ENCODE measurements at regions not wholly inside any gene's neighbourhood (a gene's known extent, or its start where the extent isn't known, plus 50 kb on each side); places are given as distances from the start of the nearest gene placed in this dataset.

DNA sequence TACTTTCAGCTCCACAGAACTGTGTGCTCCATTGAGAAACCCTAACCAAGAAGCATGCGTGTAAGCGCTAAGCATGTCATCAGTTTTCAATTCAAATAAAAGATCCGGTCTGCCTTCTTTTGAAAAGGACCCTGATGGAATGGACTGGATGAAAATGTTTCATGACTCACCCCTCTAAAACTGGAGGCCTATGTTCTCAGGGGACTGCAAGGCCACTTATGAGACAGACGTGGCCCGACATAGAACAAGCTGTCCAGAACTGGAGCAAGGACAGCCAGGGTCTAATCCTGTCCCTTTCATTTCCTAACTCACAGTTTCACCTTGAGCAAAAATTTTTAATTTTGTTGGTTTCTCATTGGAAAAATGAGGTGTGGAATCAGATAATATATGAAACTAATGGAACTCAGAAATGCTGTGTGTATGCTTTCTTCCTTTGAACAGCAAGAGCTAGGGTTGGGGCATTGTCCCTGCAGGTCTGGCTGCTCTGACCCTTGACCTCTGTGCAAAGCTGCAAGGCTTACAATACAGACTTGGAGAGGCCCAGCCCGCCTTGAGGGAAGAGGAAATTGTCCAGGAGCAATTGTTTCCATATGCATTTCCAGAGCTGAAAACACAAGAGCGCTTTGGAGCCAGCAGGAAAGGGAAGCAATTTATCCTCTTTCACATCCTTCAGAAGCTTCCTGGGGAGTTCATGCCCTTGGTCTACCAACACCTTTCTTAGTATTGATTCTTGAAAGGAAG lies 553.4 kb upstream of the KLF12 start:
- no peak for FAIRE-seq
- Histone ChIP-seq H3K4me3 (no peak overlapping the region), H3K27me3 (replicated peaks in 1 of 2; ENCODE audit: control insufficient read depth in 2 of 2, insufficient read depth in 2 of 2, low read length in 1 of 2) (no peaks in the 10 kb centered on the region), H2AFZ (ENCODE audit: control insufficient read depth, low read depth, low read length) (no peak overlapping the region), H3K4me2 (ENCODE audit: control insufficient read depth, insufficient read depth) (no peak overlapping the region), H4K20me1 (ENCODE audit: control insufficient read depth, insufficient read depth) (no peaks in the 10 kb centered on the region), H3K9me3 (replicated peaks; ENCODE audit: control insufficient read depth, insufficient read depth, low read length) (no peaks in the 10 kb centered on the region), H3K4me1 (ENCODE audit: control insufficient read depth, insufficient read depth, low read length) (no peaks in the 10 kb centered on the region), H3K36me3 (ENCODE audit: control insufficient read depth in 2 of 2, insufficient read depth in 2 of 2, low read length in 1 of 2) (no peaks in the 10 kb centered on the region), H3K27ac (ENCODE audit: control insufficient read depth, insufficient read depth) (no peak overlapping the region), H3K79me2 (ENCODE audit: control insufficient read depth, insufficient read depth, low read length) (no peaks in the 10 kb centered on the region), H3K9ac (ENCODE audit: control insufficient read depth, insufficient read depth, low read length) (no peak overlapping the region)
- in situ Hi-C loops (cut with MboI) (no loop called here), intact Hi-C loops (cut with micrococcal nuclease; ENCODE audit: unreplicated experiment) (loop anchor here (10.0 kb wide), 1 partner anchor 527 kb away; no protein-coding TSS in a partner anchor)
- 53% methylated on average over 7 of the region's 7 CpGs for WGBS (ENCODE audit: insufficient coverage, insufficient replicate concordance, low lambda C conversion rate, missing lambda C conversion rate)
- POLR2A ChIA-PET: no interaction called here
- RAD21 ChIA-PET (ENCODE audit: unreplicated experiment): no interaction called here
- DNase-seq (ENCODE audit: low read depth, low spot score): no peak
- CTCF ChIA-PET: no interaction called here
- ATAC-seq: no peak
- SMC1A ChIA-PET (ENCODE audit: uncharacterized antibody, unreplicated experiment): no interaction called here
- BruUV-seq (replicated peaks): no TSS peak
- TF ChIP-seq YY1 (IDR thresholded peaks at IDR 0.05; ENCODE audit: low read depth, low read length): no peak
- TF ChIP-seq, protein P1, sequence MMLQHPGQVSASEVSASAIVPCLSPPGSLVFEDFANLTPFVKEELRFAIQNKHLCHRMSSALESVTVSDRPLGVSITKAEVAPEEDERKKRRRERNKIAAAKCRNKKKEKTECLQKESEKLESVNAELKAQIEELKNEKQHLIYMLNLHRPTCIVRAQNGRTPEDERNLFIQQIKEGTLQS (IDR thresholded peaks at IDR 0.05; ENCODE audit: borderline replicate concordance, extremely low read depth, low read depth, low read length): no peak
- TF ChIP-seq TCF7 (IDR thresholded peaks at IDR 0.05; ENCODE audit: borderline replicate concordance): no peak
- no peak for TF ChIP-seq SP1 (IDR thresholded peaks at IDR 0.05; ENCODE audit: low read depth, low read length)
- no peak for TF ChIP-seq CBX5 (IDR thresholded peaks at IDR 0.05; ENCODE audit: low read depth)
- TF ChIP-seq, protein P2, sequence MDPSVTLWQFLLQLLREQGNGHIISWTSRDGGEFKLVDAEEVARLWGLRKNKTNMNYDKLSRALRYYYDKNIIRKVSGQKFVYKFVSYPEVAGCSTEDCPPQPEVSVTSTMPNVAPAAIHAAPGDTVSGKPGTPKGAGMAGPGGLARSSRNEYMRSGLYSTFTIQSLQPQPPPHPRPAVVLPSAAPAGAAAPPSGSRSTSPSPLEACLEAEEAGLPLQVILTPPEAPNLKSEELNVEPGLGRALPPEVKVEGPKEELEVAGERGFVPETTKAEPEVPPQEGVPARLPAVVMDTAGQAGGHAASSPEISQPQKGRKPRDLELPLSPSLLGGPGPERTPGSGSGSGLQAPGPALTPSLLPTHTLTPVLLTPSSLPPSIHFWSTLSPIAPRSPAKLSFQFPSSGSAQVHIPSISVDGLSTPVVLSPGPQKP (IDR thresholded peaks at IDR 0.05; ENCODE audit: low read depth, low read length): no peak
- TF ChIP-seq, protein P3, sequence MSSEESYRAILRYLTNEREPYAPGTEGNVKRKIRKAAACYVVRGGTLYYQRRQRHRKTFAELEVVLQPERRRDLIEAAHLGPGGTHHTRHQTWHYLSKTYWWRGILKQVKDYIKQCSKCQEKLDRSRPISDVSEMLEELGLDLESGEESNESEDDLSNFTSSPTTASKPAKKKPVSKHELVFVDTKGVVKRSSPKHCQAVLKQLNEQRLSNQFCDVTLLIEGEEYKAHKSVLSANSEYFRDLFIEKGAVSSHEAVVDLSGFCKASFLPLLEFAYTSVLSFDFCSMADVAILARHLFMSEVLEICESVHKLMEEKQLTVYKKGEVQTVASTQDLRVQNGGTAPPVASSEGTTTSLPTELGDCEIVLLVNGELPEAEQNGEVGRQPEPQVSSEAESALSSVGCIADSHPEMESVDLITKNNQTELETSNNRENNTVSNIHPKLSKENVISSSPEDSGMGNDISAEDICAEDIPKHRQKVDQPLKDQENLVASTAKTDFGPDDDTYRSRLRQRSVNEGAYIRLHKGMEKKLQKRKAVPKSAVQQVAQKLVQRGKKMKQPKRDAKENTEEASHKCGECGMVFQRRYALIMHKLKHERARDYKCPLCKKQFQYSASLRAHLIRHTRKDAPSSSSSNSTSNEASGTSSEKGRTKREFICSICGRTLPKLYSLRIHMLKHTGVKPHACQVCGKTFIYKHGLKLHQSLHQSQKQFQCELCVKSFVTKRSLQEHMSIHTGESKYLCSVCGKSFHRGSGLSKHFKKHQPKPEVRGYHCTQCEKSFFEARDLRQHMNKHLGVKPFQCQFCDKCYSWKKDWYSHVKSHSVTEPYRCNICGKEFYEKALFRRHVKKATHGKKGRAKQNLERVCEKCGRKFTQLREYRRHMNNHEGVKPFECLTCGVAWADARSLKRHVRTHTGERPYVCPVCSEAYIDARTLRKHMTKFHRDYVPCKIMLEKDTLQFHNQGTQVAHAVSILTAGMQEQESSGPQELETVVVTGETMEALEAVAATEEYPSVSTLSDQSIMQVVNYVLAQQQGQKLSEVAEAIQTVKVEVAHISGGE (CRISPR knock-in tag; IDR thresholded peaks at IDR 0.05): no peak
- no peak for TF ChIP-seq NBN (IDR thresholded peaks at IDR 0.05)
- TF ChIP-seq, protein P4, sequence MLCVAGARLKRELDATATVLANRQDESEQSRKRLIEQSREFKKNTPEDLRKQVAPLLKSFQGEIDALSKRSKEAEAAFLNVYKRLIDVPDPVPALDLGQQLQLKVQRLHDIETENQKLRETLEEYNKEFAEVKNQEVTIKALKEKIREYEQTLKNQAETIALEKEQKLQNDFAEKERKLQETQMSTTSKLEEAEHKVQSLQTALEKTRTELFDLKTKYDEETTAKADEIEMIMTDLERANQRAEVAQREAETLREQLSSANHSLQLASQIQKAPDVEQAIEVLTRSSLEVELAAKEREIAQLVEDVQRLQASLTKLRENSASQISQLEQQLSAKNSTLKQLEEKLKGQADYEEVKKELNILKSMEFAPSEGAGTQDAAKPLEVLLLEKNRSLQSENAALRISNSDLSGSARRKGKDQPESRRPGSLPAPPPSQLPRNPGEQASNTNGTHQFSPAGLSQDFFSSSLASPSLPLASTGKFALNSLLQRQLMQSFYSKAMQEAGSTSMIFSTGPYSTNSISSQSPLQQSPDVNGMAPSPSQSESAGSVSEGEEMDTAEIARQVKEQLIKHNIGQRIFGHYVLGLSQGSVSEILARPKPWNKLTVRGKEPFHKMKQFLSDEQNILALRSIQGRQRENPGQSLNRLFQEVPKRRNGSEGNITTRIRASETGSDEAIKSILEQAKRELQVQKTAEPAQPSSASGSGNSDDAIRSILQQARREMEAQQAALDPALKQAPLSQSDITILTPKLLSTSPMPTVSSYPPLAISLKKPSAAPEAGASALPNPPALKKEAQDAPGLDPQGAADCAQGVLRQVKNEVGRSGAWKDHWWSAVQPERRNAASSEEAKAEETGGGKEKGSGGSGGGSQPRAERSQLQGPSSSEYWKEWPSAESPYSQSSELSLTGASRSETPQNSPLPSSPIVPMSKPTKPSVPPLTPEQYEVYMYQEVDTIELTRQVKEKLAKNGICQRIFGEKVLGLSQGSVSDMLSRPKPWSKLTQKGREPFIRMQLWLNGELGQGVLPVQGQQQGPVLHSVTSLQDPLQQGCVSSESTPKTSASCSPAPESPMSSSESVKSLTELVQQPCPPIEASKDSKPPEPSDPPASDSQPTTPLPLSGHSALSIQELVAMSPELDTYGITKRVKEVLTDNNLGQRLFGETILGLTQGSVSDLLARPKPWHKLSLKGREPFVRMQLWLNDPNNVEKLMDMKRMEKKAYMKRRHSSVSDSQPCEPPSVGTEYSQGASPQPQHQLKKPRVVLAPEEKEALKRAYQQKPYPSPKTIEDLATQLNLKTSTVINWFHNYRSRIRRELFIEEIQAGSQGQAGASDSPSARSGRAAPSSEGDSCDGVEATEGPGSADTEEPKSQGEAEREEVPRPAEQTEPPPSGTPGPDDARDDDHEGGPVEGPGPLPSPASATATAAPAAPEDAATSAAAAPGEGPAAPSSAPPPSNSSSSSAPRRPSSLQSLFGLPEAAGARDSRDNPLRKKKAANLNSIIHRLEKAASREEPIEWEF (IDR thresholded peaks at IDR 0.05; ENCODE audit: insufficient replicate concordance, low read depth, low read length): no peak
- no peak for TF ChIP-seq KLF5 (IDR thresholded peaks at IDR 0.05; ENCODE audit: partially characterized antibody)
- TF ChIP-seq, protein P5, sequence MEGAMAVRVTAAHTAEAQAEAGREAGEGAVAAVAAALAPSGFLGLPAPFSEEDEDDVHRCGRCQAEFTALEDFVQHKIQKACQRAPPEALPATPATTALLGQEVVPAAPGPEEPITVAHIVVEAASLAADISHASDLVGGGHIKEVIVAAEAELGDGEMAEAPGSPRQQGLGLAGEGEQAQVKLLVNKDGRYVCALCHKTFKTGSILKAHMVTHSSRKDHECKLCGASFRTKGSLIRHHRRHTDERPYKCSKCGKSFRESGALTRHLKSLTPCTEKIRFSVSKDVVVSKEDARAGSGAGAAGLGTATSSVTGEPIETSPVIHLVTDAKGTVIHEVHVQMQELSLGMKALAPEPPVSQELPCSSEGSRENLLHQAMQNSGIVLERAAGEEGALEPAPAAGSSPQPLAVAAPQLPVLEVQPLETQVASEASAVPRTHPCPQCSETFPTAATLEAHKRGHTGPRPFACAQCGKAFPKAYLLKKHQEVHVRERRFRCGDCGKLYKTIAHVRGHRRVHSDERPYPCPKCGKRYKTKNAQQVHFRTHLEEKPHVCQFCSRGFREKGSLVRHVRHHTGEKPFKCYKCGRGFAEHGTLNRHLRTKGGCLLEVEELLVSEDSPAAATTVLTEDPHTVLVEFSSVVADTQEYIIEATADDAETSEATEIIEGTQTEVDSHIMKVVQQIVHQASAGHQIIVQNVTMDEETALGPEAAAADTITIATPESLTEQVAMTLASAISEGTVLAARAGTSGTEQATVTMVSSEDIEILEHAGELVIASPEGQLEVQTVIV (IDR thresholded peaks at IDR 0.05; ENCODE audit: borderline replicate concordance, partially characterized antibody): no peak
